ENCODE measurements at regions not wholly inside any gene's neighbourhood (a gene's known extent, or its start where the extent isn't known, plus 50 kb on each side); places are given as distances from the start of the nearest gene placed in this dataset.

- WGBS (ENCODE audit: extremely low coverage, insufficient read length, low lambda C conversion rate) = no CpG with 5 or more reads among the region's 2 CpGs
- no peak overlapping the region for H2BK5ac ChIP-seq (ENCODE audit: insufficient read length, low read length)
- no peak overlapping the region for H3K27ac ChIP-seq (ENCODE audit: insufficient read length, low read depth, low read length)
- no peak overlapping the region for H3T11ph ChIP-seq (ENCODE audit: low read length)
- H2BK12ac ChIP-seq (ENCODE audit: insufficient read length, low read depth, low read length) = no peak overlapping the region
- H3K14ac ChIP-seq (ENCODE audit: insufficient read depth, low read length) = no peak overlapping the region
- H3K56ac ChIP-seq (ENCODE audit: insufficient read length, low read depth, low read length) = no peak overlapping the region
- Mint-ChIP-seq H3K4me1 (no peaks in the 10 kb centered on the region), H3K27me3 (ENCODE audit: low read depth) (peaks cover 1% of the 10 kb centered on the region; the same call in 1 of the 2 replicates), H3K4me3 (no peak overlapping the region), H3K36me3 (ENCODE audit: insufficient read depth in 1 of 3, low read depth in 3 of 3) (no peaks in the 10 kb centered on the region), H3K27ac (no peak overlapping the region), H3K9me3 (peaks cover 3 to 6% of the 10 kb centered on the region in 2 experiments; a peak in 3 of 5 replicates)
- no peak overlapping the region for H2BK20ac ChIP-seq (ENCODE audit: low read depth, low read length, poor library complexity, severe bottlenecking)
- no peaks in the 10 kb centered on the region for H3K27me3 ChIP-seq (ENCODE audit: insufficient read depth, low read length)
- H3K23me2 ChIP-seq (ENCODE audit: insufficient read length, low read depth, low read length, poor library complexity, severe bottlenecking) = no peaks in the 10 kb centered on the region
- no peak overlapping the region for H3K23ac ChIP-seq (ENCODE audit: insufficient read length, low read depth, low read length)
- no peaks in the 10 kb centered on the region for H3K4me1 ChIP-seq (ENCODE audit: insufficient read depth, low read length)
- no peaks in the 10 kb centered on the region for H4K20me1 ChIP-seq (ENCODE audit: control insufficient read depth, insufficient read depth, insufficient read length)
- TF ChIP-seq CTCF (conservative IDR thresholded peaks at IDR 0.05) = no peak
- H3K9me3 ChIP-seq (ENCODE audit: control insufficient read depth, low read depth, low read length) = no peaks in the 10 kb centered on the region
- H4K8ac ChIP-seq (replicated peaks; ENCODE audit: insufficient read length, low read depth, low read length) = no peak overlapping the region
- DNase-seq = no peak
- no peak overlapping the region for H3K9ac ChIP-seq (ENCODE audit: extremely low read depth, insufficient read length, low read length)
- H4K5ac ChIP-seq (ENCODE audit: insufficient read length, low read depth, low read length) = no peak overlapping the region
- no peak overlapping the region for H2AFZ ChIP-seq (ENCODE audit: low read length)
- no peak overlapping the region for H4K91ac ChIP-seq (ENCODE audit: insufficient read length, low read depth, low read length)
- H3K18ac ChIP-seq (ENCODE audit: insufficient read length, low read depth, low read length) = no peak overlapping the region
- no peaks in the 10 kb centered on the region for H3K79me1 ChIP-seq (ENCODE audit: insufficient read depth, low read depth, low read length, poor library complexity, severe bottlenecking)
- H2BK15ac ChIP-seq (ENCODE audit: low read depth, low read length) = no peak overlapping the region
- no peak overlapping the region for H3K4ac ChIP-seq (ENCODE audit: low read depth, low read length)
- H2AK5ac ChIP-seq (ENCODE audit: insufficient read length, low read length) = no peak overlapping the region
- no peaks in the 10 kb centered on the region for H3K79me2 ChIP-seq (ENCODE audit: insufficient read depth, low read length)
- no peak overlapping the region for H3K4me2 ChIP-seq (ENCODE audit: insufficient read depth, insufficient read length, low read length)
- no peak overlapping the region for H2BK120ac ChIP-seq (ENCODE audit: low read depth, low read length, poor library complexity, severe bottlenecking)
Observed at GRCh38 chr12:39227218-39227617, 215.7 kb downstream of the KIF21A start.

All from H9 (cell line).